Loucy (cell line): ENCODE measurements at regions not wholly inside any gene's neighbourhood (a gene's known extent, or its start where the extent isn't known, plus 50 kb on each side); places are given as distances from the start of the nearest gene placed in this dataset.

Experiments
- EZH2phosphoT487 ChIP-seq: fragments of 200-600 bp; IDR thresholded peaks from 2 replicates; pipeline ENCODE4 v1.6.1; 2018; ENCODE audit warnings: antibody characterized with exemption, mild to moderate bottlenecking, moderate library complexity, borderline replicate concordance
- TF ChIP-seq, protein P1 (sequence below): fragments of 200-600 bp; sonication (generic); conservative IDR thresholded peaks from 2 replicates; pipeline ENCODE4 v1.5.1; 2014; ENCODE audit warnings: mild to moderate bottlenecking, antibody characterized with exemption, low read length

DNA sequence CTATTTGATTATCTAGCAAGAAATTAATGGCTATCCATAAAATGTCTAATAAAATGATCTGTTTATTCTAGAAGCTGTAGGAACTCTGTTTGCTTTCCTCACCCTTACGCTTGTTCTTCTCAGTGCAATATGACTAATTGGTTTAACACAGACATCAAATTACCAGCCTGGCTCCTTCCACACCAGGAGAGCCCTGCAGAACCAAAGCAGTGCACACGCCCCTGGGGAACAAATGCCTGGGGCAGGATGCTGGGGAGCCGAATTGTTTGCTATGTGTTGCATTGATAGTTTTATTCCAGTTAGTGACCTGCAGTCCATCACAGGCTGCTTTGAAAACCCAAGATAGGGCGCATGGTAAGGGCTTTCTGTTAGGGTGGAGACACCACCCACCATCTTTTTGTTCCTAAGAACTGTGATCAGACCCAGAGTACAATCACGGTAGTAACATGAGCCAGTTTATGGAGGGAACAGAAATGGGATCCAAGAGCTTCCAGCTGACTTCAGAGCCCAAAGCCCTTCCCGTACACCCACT lies 126.4 kb upstream of the CD93 start:
- TF ChIP-seq, protein P1, sequence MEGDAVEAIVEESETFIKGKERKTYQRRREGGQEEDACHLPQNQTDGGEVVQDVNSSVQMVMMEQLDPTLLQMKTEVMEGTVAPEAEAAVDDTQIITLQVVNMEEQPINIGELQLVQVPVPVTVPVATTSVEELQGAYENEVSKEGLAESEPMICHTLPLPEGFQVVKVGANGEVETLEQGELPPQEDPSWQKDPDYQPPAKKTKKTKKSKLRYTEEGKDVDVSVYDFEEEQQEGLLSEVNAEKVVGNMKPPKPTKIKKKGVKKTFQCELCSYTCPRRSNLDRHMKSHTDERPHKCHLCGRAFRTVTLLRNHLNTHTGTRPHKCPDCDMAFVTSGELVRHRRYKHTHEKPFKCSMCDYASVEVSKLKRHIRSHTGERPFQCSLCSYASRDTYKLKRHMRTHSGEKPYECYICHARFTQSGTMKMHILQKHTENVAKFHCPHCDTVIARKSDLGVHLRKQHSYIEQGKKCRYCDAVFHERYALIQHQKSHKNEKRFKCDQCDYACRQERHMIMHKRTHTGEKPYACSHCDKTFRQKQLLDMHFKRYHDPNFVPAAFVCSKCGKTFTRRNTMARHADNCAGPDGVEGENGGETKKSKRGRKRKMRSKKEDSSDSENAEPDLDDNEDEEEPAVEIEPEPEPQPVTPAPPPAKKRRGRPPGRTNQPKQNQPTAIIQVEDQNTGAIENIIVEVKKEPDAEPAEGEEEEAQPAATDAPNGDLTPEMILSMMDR: no peak
- no peak for TF ChIP-seq EZH2phosphoT487
